ENCODE measurements at regions not wholly inside any gene's neighbourhood (a gene's known extent, or its start where the extent isn't known, plus 50 kb on each side); places are given as distances from the start of the nearest gene placed in this dataset.

DNA sequence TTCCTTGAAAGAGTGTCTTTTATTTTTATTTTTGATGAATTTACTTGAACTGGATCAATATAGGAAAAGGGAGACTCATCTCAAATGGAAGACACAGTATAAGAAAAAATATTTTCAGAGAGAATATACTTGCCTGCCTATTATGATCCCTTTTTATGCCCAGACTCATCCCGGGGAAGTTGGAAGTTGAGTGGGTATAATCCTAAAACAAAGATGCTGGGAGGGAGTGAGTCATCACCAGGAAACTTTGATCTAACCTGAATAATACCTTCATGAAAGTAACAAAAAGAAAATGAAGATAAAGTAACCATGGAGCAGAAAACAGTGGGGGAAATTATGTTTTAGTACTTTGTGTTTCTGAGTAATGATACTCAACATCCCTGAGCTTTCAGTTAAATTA is 1514.0 kb downstream of the FAM181B start:
- DNase-seq (ENCODE audit: low spot score) = no peak
- TF ChIP-seq, protein P1, sequence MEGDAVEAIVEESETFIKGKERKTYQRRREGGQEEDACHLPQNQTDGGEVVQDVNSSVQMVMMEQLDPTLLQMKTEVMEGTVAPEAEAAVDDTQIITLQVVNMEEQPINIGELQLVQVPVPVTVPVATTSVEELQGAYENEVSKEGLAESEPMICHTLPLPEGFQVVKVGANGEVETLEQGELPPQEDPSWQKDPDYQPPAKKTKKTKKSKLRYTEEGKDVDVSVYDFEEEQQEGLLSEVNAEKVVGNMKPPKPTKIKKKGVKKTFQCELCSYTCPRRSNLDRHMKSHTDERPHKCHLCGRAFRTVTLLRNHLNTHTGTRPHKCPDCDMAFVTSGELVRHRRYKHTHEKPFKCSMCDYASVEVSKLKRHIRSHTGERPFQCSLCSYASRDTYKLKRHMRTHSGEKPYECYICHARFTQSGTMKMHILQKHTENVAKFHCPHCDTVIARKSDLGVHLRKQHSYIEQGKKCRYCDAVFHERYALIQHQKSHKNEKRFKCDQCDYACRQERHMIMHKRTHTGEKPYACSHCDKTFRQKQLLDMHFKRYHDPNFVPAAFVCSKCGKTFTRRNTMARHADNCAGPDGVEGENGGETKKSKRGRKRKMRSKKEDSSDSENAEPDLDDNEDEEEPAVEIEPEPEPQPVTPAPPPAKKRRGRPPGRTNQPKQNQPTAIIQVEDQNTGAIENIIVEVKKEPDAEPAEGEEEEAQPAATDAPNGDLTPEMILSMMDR (IDR thresholded peaks at IDR 0.05; ENCODE audit: extremely low read depth, insufficient read depth, missing control alignments) = no peak
- in situ Hi-C loops (cut with MboI; ENCODE audit: low pct_unique_long_range_greater_than_20kb, low sequenced_read_pairs, unreplicated experiment) = no loop called here

DNA sequence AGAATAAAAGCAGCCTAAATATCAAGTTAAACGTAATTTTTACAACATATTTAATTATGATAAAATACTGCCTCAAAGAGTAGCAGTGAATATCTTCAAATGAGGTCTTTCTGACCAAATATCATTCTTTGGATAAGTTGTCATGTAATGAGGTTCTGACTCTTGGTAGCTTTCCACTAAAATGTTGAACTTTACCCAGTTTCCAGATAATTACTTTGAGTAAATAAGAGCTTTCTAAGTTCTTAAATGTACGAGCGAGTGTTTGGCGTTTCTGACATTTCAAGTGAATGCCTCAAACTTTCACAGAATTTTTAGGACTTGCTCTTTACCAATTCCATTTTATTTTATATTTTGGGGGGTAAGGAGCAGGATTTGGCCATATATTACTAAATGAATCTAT is 1515.2 kb downstream of the FAM181B start:
- no peak for DNase-seq (ENCODE audit: low spot score)
- TF ChIP-seq, protein P1 (IDR thresholded peaks at IDR 0.05; ENCODE audit: extremely low read depth, insufficient read depth, missing control alignments) = no peak
- in situ Hi-C loops (cut with MboI; ENCODE audit: low pct_unique_long_range_greater_than_20kb, low sequenced_read_pairs, unreplicated experiment) = no loop called here

DNA sequence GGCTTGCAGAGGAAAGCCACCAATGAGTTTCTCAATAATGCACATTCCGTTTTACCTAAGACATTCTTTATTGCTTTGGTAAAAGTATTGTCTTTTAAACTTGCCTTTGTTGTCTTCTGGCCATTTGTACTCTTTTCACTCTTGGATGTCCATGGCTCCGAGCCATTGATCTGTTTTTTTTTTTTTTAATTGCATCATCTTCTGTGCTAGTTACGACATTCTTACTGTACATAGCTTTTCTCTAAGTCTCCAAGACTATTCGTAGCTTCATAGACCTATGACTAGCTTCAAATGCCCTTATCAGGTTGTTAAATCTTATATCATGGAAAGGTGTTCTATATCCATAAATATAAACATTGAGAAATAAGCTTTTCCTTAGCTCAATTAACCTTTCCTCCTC is 1522.6 kb downstream of the FAM181B start:
- in situ Hi-C loops (cut with MboI; ENCODE audit: low pct_unique_long_range_greater_than_20kb, low sequenced_read_pairs, unreplicated experiment) = no loop called here
- DNase-seq (ENCODE audit: low spot score) = no peak

DNA sequence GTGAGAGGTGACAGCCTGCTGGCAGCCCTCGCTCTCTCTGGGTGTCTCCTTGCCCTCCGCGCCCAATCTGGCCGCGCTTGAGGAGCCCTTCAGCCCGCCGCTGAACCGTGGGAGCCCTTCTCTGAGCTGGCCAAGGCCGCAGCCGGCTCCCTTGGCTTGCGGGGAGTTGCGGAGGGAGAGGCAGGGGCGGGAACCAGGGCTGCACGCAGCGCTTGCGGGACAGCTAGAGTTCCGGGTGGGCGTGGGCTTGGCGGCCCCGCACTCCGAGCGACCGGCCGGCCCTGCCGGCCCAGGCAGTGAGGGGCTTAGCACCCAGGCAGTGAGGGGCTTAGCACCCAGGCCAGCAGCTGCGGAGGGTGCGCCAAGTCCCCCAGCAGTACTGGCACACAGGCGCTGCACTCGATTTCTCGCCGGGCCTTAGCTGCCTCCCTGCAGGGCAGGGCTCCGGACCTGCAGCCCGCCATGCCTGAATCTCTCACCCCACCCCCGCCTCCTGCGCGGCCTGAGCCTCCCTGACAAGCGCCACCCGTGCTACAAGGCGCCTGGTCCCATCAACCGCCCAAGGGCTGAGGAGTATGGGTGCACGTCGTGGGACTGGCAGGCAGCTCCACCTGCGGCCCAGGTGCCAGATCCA is 1526.1 kb downstream of the FAM181B start:
- no peak for DNase-seq (ENCODE audit: low spot score)
- TF ChIP-seq, protein P1 (IDR thresholded peaks at IDR 0.05; ENCODE audit: extremely low read depth, insufficient read depth, missing control alignments) = no peak
- in situ Hi-C loops (cut with MboI; ENCODE audit: low pct_unique_long_range_greater_than_20kb, low sequenced_read_pairs, unreplicated experiment) = no loop called here

More for the DNA sequence above, 1522.6 kb downstream of the FAM181B start:
- TF ChIP-seq, protein P1 (IDR thresholded peaks at IDR 0.05; ENCODE audit: extremely low read depth, insufficient read depth, missing control alignments) = no peak

DNA sequence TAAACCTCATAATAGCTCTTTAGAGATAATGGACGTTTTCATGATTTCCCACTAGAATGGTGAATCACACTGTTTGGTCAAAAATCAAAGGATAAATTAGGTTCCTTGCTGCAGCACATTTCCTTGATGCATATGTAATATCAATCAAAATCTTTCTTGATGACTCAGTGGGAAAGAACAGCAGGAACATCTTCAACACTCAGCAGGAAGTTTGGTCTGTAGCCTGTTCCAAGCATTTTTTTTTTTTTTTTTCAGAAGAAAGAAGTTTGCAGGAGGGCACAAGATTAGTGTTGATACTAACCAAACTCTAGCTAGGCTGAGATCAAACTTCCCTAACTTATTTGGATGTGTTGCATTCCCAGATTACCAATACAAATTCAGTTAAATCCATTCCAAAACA is 1529.8 kb downstream of the FAM181B start:
- in situ Hi-C loops (cut with MboI; ENCODE audit: low pct_unique_long_range_greater_than_20kb, low sequenced_read_pairs, unreplicated experiment) = no loop called here

DNA sequence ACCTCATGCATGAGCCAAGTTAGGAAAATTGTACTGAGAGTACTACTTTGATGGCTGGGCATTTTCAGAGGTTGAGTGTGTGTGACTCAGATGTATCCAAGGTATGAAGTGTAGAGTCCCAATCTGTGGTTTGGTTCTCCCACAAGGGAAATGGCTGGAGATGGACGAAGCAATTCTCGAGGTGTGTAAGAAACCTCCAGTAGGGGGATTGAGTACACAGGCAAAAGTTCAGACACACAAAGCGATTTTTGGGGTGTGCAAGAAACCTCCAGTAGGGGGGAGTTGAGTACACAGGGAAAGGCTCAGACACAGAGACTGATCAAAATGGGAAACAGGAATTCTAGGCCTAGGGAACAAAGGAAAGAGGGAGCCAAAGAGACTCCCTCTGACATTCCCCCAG is 1536.3 kb downstream of the FAM181B start:
- DNase-seq (ENCODE audit: low spot score) = no peak
- TF ChIP-seq, protein P1 (IDR thresholded peaks at IDR 0.05; ENCODE audit: extremely low read depth, insufficient read depth, missing control alignments) = no peak
- in situ Hi-C loops (cut with MboI; ENCODE audit: low pct_unique_long_range_greater_than_20kb, low sequenced_read_pairs, unreplicated experiment) = no loop called here

More for the DNA sequence above, 1529.8 kb downstream of the FAM181B start:
- TF ChIP-seq, protein P1 (IDR thresholded peaks at IDR 0.05; ENCODE audit: extremely low read depth, insufficient read depth, missing control alignments) = no peak
- no peak for DNase-seq (ENCODE audit: low spot score)

Data from GM13977 (cell line).